IMR-90 (cell line): ENCODE measurements at regions not wholly inside any gene's neighbourhood (a gene's known extent, or its start where the extent isn't known, plus 50 kb on each side); places are given as distances from the start of the nearest gene placed in this dataset.

ENCODE experiments used
- ATAC-seq: fragments of 200-7000 bp; cut with Tn5 transposase; 2 replicates; pipeline ENCODE4 v1.9.1; 2020; ENCODE audit warnings: low read depth, mild to moderate bottlenecking, moderate library complexity
- BruUV-seq: library from RNA; stranded (reverse); fragments of 400-500 nt; replicated peaks from 2 replicates; lab custom pipeline; 2021; lab: Mats Ljungman, UMichigan
- CTCF ChIA-PET: fragments of 300-600 bp; formaldehyde crosslinking; extraction: SDS; loops from one replicate; lab custom pipeline; 2021; ENCODE audit warnings: antibody characterized with exemption; lab: Yijun Ruan, JAX
- POLR2A ChIA-PET: fragments of 300-600 bp; sonication (Branson Sonifier 250); formaldehyde crosslinking; loops from one replicate; lab custom pipeline; 2022; ENCODE audit warnings: antibody characterized with exemption; ENCODE audit not compliant: unreplicated experiment; lab: Charles Lee
- DNase-seq: peaks from one replicate; pipeline ENCODE4 v3.0.0; 2013
- H2AFZ ChIP-seq: replicated peaks from 2 replicates; pipeline ENCODE3; 2013; ENCODE audit warnings: low read length, mild to moderate bottlenecking; ENCODE audit not compliant: poor library complexity
- H2AK5ac ChIP-seq: 2 replicates; pipeline ENCODE4 v1.6.1; 2013; ENCODE audit warnings: low read depth, low read length, inconsistent platforms
- H2AK9ac ChIP-seq: replicated peaks from 2 replicates; pipeline ENCODE3; 2013; ENCODE audit warnings: mild to moderate bottlenecking, low read depth, low read length, moderate library complexity; ENCODE audit not compliant: poor library complexity
- H2BK120ac ChIP-seq: 2 replicates; pipeline ENCODE4 v1.6.1; 2013; ENCODE audit warnings: low read depth, low read length, inconsistent platforms
- H2BK15ac ChIP-seq: 3 replicates; pipeline ENCODE4 v1.6.1; 2013; ENCODE audit warnings: low read depth, low read length, inconsistent platforms
- H2BK20ac ChIP-seq: 2 replicates; pipeline ENCODE4 v1.6.1; 2013; ENCODE audit warnings: low read depth, mild to moderate bottlenecking, inconsistent platforms, low read length, moderate library complexity
- H2BK5ac ChIP-seq: 2 replicates; pipeline ENCODE4 v1.6.1; 2013; ENCODE audit warnings: mild to moderate bottlenecking, low read depth, low read length, inconsistent platforms; ENCODE audit not compliant: poor library complexity, severe bottlenecking
- H3K14ac ChIP-seq: replicated peaks from 2 replicates; pipeline ENCODE4 v1.6.1; 2013; ENCODE audit warnings: low read depth, low read length, inconsistent platforms
- H3K18ac ChIP-seq: 2 replicates; pipeline ENCODE4 v1.6.1; 2013; ENCODE audit warnings: low read depth, low read length, control low read depth
- H3K23ac ChIP-seq: 2 replicates; pipeline ENCODE4 v1.6.1; 2013; ENCODE audit warnings: low read depth, low read length, inconsistent platforms
- H3K27ac ChIP-seq: 2 replicates; pipeline ENCODE4 v1.5.1; 2013; ENCODE audit warnings: mild to moderate bottlenecking, control low read depth, low read length; ENCODE audit not compliant: insufficient read depth
- H3K27me3 ChIP-seq: 2 replicates; pipeline ENCODE4 v1.6.1; 2013; ENCODE audit warnings: low read length; ENCODE audit not compliant: control insufficient read depth, insufficient read depth
- H3K36me3 ChIP-seq: 2 replicates; pipeline ENCODE4 v1.6.1; 2013; ENCODE audit warnings: low read length, mixed read lengths; ENCODE audit not compliant: control insufficient read depth, insufficient read depth
- H3K4ac ChIP-seq: 2 replicates; pipeline ENCODE4 v1.6.1; 2013; ENCODE audit warnings: low read depth, low read length, inconsistent platforms
- H3K4me1 ChIP-seq: 2 replicates; pipeline ENCODE4 v1.6.1; 2013; ENCODE audit warnings: low read length, mixed read lengths; ENCODE audit not compliant: control insufficient read depth, insufficient read depth
- H3K4me2 ChIP-seq: 2 replicates; pipeline ENCODE4 v1.6.1; 2013; ENCODE audit warnings: low read depth, mild to moderate bottlenecking, control low read depth, low read length, moderate library complexity
- H3K4me3 ChIP-seq: 2 replicates; pipeline ENCODE4 v1.5.1; 2013; ENCODE audit warnings: low read depth, mild to moderate bottlenecking, control low read depth, low read length, moderate library complexity; ENCODE audit not compliant: insufficient read depth
- H3K56ac ChIP-seq: 2 replicates; pipeline ENCODE4 v1.6.1; 2013; ENCODE audit warnings: low read length, inconsistent platforms; ENCODE audit not compliant: insufficient read depth; ENCODE audit errors: extremely low read depth
- H3K79me1 ChIP-seq, 2 experiments: 2 replicates each; pipeline ENCODE4 v1.6.1; 2013; ENCODE audit warnings: low read length in 2 of 2, inconsistent platforms in 1 of 2, low read depth in 1 of 2
- H3K9ac ChIP-seq: 2 replicates; pipeline ENCODE4 v1.6.1; 2013; ENCODE audit warnings: low read depth, low read length, control low read depth
- H3K9me1 ChIP-seq: 2 replicates; pipeline ENCODE4 v1.6.1; 2013; ENCODE audit warnings: low read length, inconsistent platforms; ENCODE audit not compliant: insufficient read depth
- H3K9me3 ChIP-seq: 2 replicates; pipeline ENCODE4 v1.6.1; 2013; ENCODE audit warnings: low read length; ENCODE audit not compliant: control insufficient read depth, insufficient read depth
- H4K20me1 ChIP-seq: 2 replicates; pipeline ENCODE4 v1.6.1; 2013; ENCODE audit warnings: low read length, inconsistent platforms; ENCODE audit not compliant: insufficient read depth
- H4K5ac ChIP-seq: 2 replicates; pipeline ENCODE4 v1.6.1; 2013; ENCODE audit warnings: mild to moderate bottlenecking, low read depth, low read length, control low read depth
- H4K8ac ChIP-seq, 2 experiments: 2 replicates each; pipeline ENCODE4 v1.6.1; 2013; ENCODE audit warnings: low read depth in 2 of 2, low read length in 2 of 2, control low read depth in 1 of 2, inconsistent platforms in 1 of 2
- H4K91ac ChIP-seq: 2 replicates; pipeline ENCODE4 v1.6.1; 2013; ENCODE audit warnings: low read depth, low read length, inconsistent platforms; ENCODE audit not compliant: insufficient read depth
- CEBPB ChIP-seq: IDR thresholded peaks from 2 replicates; pipeline ENCODE4 v1.6.1; 2012; ENCODE audit warnings: low read depth, low read length, improper control_type of control experiment
- CHD1 ChIP-seq: IDR thresholded peaks from 2 replicates; pipeline ENCODE4 v1.6.1; 2012; ENCODE audit warnings: low read depth, low read length, improper control_type of control experiment
- SMC3 ChIP-seq: fragments of 150-350 bp; IDR thresholded peaks from 2 replicates; pipeline ENCODE4 v1.6.1; 2016; ENCODE audit warnings: low read depth, mild to moderate bottlenecking, antibody characterized with exemption, low read length, moderate library complexity
- WGBS, 2 experiments: methylation state at CpG; one replicate each; pipeline versions ENCODE4 v1.1.5 to v1.1.7; 2013; ENCODE audit warnings: missing lambda C conversion rate in 2 of 2; ENCODE audit not compliant: insufficient read length in 1 of 2; ENCODE audit errors: extremely low coverage in 2 of 2; 5-methylcytosine and 5-hydroxymethylcytosine counted together
- dilution Hi-C: fragments of 300-500 bp; cut with HindIII; formaldehyde crosslinking; loops from one replicate; pipeline ENCODE4 v1.14.3; 2018; ENCODE audit warnings: low sequenced_read_pairs; ENCODE audit not compliant: unreplicated experiment
- in situ Hi-C: fragments of 300-500 bp; cut with MboI; formaldehyde crosslinking; loops from 3 replicates; pipeline ENCODE4 v1.14.3; 2019; ENCODE audit warnings: low sequenced_read_pairs, inconsistent platforms, mixed read lengths
- intact Hi-C: fragments of 100-400 bp; cut with micrococcal nuclease; formaldehyde crosslinking; loops from 2 replicates; pipeline ENCODE4 v1.10.0; 2022
- TF ChIP-seq, protein P1 (sequence below): fragments of 150-350 bp; IDR thresholded peaks from 2 replicates; pipeline ENCODE4 v1.6.1; 2016; ENCODE audit warnings: low read depth, mild to moderate bottlenecking, low read length, moderate library complexity, borderline replicate concordance

DNA sequence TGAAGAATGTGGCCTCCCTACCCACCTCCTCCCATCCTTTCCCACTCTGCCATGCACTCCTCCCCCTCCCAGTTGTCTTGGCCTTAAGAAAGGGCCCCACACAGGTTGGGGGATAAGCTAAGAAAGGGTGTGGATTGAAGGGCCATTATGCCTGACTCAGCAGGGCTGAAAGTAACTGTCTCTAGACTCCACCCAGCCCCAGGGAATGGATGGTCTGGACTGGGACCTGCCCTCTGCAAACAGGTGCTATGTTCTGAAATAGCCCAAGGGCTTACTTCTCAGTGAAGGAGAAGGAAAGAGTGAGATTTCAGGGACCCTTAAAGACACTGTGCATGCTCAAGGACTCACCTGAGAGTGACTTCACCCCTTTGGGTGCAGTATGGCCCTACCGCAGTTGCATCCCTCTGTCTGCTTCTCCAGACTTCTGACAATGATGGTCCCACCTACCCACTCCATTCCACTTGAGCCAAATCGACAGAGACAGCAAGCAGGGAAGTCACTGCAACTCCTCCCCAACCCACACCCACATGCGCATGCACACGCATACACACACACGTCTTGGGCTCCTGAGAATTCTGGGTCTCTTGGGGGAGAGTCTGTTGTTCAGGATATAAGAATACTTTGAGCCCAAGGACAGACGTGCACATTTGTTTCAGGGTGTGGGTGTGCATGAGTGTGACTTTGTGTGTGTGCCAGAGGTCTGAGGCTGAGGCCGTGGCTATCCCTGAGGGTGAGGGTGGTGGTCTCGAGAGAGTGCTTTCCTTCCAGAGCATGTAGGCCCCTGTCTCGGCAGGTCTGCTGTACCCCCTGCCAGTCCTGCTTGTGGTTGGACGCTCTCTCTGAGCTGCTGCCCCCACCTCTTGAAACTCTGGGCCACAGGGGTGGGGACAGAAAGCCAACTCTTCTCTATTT, 231.9 kb downstream of the PTPRU start (continued):
- no peak for TF ChIP-seq CHD1

DNA sequence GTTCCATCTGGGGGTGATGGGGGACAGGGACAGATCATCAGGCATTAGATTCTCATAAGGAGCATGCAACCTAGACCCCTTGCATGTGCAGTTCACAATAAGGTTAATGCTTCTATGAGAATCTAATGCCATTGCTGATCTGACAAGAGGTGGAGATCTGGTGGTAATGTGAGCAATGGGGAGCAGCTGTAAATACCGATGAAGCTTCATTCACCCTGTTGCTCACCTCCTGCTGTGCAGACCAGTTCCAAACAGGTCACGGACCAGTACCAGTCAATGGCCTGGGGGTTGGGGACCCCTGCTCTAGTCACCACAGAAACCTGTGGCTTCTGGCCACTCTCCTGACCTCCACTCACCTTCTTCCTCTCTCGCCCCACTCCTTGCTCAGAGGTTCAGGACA, 229.9 kb downstream of the PTPRU start:
- H3K14ac ChIP-seq = no peak overlapping the region
- H3K79me1 ChIP-seq = no peaks in the 10 kb centered on the region
- CTCF ChIA-PET = no interaction called here
- H4K20me1 ChIP-seq = no peaks in the 10 kb centered on the region
- H2AK5ac ChIP-seq = no peak overlapping the region
- no peak overlapping the region for H3K56ac ChIP-seq
- no peak overlapping the region for H3K4me2 ChIP-seq
- no peak overlapping the region for H2BK20ac ChIP-seq
- H2BK5ac ChIP-seq = no peak overlapping the region
- no peak overlapping the region for H2AFZ ChIP-seq
- no peak overlapping the region for H2BK15ac ChIP-seq
- H3K4me1 ChIP-seq = no peaks in the 10 kb centered on the region
- in situ Hi-C loops (no loop called here), dilution Hi-C loops (no loop called here), intact Hi-C loops (no loop called here)
- no TSS peak for BruUV-seq
- H3K27ac ChIP-seq = no peak overlapping the region
- no CpG with 5 or more reads among the region's 3 CpGs for WGBS, 2 experiments
- TF ChIP-seq SMC3 (no peak), CEBPB (no peak), CHD1 (no peak)
- TF ChIP-seq, protein P1, sequence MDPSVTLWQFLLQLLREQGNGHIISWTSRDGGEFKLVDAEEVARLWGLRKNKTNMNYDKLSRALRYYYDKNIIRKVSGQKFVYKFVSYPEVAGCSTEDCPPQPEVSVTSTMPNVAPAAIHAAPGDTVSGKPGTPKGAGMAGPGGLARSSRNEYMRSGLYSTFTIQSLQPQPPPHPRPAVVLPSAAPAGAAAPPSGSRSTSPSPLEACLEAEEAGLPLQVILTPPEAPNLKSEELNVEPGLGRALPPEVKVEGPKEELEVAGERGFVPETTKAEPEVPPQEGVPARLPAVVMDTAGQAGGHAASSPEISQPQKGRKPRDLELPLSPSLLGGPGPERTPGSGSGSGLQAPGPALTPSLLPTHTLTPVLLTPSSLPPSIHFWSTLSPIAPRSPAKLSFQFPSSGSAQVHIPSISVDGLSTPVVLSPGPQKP = no peak
- H4K5ac ChIP-seq = no peak overlapping the region
- H3K36me3 ChIP-seq = no peaks in the 10 kb centered on the region
- no peak overlapping the region for H3K23ac ChIP-seq
- no peak overlapping the region for H4K91ac ChIP-seq
- H3K27me3 ChIP-seq = no peaks in the 10 kb centered on the region
- H3K9me1 ChIP-seq = no peaks in the 10 kb centered on the region
- H3K18ac ChIP-seq = no peak overlapping the region
- ATAC-seq = no peak
- no peaks in the 10 kb centered on the region for H3K9me3 ChIP-seq
- H4K8ac ChIP-seq = no peak overlapping the region
- POLR2A ChIA-PET = no interaction called here
- H2AK9ac ChIP-seq = no peak overlapping the region
- H3K9ac ChIP-seq = no peak overlapping the region
- no peak overlapping the region for H3K4me3 ChIP-seq
- H3K4ac ChIP-seq = no peak overlapping the region
- H2BK120ac ChIP-seq = no peak overlapping the region
- no peak for DNase-seq
